ENCODE measurements at regions not wholly inside any gene's neighbourhood (a gene's known extent, or its start where the extent isn't known, plus 50 kb on each side); places are given as distances from the start of the nearest gene placed in this dataset.
"Not testable (repeated sequence)": the region's sequence is repeated elsewhere in the genome, so short reads cannot be mapped to it uniquely, and the experiment has no call there.

DNA sequence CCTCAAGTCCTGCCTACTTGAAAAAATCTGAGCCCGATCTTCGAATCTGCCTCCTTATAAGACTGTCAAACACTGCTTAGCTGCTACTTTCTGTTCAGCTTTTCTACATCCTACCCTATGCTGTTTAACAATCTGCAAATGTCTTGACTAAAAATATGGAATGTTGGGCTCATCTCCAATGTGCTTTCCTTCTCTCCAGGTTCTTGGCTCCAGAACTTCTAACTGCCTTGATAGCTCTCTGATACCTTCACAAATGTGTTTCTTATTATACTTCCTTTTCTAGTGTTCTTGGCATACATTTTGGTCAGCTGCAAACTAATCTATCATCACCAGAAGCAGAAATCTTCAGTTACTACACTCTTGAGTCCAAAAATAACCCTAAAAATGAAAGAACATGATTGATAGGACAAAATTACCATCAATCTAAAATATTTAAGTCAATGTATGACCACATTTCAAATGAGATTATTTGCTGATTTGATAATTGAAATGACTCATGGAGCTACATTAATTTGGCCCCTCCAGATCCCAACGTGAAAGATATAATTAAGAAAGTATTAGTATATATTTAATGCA is 372.3 kb upstream of the MON1B start:
- no peak for DNase-seq

DNA sequence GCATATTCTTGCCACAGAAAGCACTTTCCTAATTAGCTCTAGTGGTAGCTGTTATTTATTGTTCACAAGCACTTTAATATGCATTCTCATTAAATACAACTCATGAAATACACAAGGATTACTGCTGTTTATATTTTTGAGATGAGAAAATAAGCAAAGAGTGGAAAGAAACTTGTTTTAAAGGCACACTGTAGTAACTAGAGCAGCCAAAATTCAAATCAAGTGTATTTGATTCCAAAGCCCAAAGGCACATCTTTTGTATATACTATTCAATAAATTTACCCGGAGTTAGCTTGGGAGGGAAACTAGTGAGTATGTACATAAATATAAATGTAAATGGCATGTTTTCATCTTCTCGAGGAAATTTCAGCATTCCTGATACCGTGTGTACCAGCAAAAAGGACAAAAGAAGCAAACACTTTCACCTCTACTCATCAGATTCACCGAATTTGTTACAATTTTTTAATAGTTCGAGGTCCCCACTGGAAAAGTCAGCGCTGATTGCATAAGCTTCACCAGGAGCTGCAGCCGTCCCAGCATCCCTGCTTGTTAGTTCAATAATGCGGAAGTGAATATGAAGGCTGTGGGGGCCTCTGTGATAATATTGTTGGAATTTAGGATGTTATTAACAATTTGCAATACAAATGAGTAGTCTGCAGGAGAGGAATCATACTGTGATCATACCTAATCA is 371.6 kb upstream of the MON1B start:
- no peak for DNase-seq

DNA sequence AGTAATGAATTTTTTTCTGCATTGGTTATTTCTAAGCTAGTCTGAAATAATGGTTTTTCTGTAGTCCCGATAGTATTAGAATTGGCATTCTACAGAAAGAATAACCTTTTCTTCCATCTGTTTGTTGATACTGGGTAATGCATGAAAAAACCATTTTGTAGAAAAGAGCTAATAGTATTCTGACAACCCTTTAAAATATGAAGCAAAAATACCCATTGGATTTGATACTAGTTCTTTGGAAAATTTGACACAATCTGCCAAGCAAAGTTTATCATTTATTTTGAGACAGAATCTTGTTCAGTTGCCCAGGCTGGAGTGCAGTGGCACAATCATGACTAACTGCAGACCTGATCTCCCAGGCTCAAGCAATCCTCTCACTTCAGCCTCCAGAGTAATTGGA is 366.8 kb upstream of the MON1B start:
- no peak for DNase-seq

DNA sequence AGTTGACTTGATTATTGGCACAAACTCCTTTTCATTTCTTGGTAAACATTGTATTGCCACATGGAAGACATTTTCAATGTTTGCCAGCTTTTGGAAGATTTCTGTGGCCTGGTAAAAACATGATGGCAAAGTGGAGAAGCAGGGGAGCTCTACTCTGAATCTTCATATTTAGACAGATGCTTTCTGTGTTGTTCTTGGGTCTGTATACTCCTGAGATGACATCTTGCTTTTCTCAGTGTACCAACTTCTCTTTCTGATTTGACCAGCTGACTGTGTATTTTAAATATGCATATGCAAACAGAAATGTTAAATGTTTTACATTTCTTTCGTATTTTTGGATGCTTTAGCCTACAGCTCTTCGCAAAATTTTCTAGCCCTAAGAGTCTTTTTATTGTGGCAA is 366.2 kb upstream of the MON1B start:
- DNase-seq = no peak

DNA sequence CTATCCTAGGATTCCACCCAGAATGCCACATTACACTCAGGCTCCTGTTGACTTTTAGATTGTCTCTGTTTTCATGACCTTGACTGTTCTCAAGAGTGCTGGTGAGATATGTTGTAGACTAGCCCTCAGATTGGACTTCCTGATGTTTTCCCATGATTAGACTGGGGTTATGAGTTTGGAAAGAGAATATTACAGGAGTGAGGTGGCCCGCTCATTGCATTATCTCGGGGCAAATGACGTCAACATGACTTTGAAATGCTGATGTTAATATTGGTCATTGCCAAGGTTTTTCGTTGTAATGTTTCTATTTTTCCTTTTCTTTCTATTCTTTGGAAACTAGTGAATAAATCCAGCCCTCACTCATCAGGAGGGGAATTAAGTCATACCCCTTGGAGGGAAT is 355.7 kb upstream of the MON1B start:
- DNase-seq = no peak

DNA sequence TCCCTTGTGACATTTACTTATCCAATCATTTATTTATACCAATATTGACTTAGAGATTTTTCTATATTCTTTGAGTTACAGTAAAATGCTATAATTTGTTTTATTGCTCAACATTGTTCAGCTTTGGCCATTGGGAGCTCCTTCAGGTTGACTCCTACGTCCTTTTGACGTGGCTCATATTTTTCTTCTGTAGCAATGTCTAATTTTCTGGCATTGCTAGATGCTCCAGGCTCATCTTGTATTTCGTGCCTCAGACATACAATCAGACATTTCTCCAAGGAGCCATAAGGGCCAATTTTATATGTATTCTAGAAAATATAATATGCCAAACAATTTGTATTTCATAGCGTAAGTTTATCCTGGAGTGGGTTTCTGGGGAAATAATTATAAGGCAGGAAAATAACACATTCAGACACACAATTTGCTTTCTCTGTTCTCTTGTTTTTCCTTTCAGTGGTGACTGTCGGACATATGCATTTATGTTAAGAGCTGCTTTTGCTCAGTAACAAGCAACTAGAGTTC is 355.1 kb upstream of the MON1B start:
- no peak for DNase-seq

DNA sequence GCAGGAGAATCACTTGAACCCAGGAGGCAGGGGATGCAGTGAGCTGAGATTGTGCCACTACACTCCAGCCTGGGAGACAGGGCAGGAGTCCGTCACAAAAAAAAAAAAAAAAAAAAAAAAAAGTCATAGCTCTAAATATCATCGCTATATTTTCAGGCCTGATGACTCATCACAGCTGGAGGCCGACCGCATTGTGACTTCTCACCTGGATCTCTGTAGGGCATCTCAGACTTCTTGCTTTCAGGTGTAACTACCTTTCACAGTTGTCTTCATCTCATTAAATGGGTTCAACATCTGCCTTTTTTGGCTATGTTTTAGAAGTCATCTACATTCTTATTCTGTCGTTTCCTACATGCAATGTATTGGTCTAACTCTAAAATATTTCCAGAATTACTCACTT is 353.1 kb upstream of the MON1B start:
- no peak for DNase-seq

DNA sequence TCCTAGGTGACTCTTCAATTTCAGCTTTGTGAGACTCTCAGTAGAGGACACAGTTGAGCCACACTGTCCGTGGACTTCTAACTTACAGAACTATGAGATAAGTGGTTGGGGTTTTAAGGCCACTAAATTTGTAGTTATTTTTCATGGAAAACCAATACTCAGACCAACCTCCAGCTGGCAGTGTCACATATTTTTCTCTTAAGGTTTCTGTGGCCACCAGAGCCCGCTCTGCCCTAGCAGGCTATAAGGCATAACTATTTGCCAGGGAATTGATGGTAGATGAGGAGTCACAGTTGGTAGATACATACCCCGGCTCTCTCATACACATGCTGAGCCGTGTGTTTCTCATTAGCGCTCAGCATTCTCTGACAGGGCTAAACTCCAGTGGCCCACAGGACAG is 336.8 kb upstream of the MON1B start:
- DNase-seq = no peak

DNA sequence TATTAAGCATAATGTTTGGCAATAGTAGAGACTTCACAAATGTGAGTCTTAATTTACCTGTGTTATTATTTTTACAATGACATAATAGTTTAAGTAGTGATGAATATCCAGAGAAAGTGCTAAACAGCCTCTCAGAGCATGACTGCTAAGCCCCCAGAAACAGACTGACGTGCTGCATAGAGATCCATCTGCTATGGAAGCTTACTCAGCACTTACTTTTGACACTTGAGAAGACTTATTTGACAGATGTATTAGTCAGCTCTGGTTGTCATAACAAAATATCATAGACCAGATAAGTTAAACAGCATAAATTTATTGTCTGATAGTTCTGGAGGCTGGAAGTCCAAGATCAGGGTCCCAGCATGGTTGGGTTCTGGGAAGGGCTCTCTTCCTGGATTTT is 334.9 kb upstream of the MON1B start:
- no peak for DNase-seq

DNA sequence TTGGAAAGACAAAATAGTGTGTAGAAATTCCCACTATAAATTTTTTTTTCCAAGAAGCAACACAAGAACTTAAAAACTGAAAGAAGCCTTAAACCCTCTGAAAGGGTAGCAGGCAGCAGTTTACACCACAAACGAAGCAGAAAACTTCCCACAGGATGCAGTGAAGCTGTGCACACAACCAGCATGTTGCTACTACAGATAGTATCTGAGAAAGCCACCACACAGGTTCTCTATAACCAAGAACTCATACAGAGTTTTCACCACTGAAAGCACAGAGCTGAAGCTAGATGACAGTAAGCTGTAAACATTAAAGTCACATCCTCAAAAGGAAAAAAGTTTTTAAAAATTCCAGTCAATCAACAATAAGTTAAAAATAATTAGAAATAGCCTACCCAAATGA is 333.6 kb upstream of the MON1B start:
- no peak for DNase-seq

DNA sequence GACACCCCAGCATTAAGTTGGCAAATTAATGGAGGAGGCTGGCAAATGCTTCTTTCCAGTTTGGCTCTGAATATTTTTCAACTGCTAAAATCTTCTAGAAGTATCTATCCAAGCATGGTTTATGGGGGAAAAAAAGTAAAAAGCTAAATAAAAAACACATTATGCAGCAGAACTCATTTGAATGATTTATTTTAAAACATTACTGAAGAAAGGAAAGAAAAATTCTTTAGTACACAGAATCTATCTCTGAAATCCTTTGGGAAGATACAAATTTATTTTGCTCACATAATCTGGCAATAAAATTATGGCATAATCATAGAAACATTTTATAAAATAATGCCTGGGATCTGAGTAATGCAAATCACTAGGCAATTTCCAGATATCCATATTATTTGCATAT is 328.1 kb upstream of the MON1B start:
- DNase-seq = no peak

DNA sequence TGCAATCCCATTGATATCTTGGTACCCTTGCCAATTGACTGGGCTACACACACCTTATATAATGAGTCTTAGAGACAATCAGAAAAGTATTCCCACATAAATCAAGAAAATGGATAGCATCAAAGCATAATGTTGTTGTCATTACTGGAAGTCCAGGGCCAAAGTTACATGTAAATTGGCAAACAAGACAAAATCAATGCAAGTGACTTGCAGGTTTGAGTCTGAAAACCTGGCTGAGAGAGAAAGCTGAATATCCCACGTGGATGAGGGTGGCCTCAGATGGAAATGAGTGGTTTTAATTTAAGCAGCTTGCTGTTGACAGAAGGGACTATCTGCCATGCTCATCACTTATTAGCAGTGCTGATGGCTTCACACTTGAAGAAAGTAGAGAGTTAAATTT is 324.0 kb upstream of the MON1B start:
- DNase-seq = no peak

DNA sequence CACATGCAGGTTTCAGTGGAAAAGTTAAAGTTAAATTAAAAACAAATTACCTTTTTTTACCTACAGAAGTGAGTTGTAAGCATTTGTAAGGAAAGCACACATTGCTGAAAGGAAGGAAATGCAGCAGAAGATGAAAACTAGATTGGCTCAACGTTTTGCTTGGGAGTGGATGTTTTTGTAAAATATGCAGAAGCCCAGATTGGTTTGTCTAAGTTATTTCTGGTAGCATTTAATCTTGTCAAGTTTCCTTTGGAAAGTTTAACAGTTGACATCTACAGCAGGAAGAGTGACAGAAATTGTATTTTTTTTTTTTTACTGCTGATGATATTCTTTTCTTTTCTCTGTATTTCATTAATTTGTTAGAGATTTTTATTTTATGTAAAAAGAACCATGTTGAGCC is 315.1 kb upstream of the MON1B start:
- no peak for DNase-seq

DNA sequence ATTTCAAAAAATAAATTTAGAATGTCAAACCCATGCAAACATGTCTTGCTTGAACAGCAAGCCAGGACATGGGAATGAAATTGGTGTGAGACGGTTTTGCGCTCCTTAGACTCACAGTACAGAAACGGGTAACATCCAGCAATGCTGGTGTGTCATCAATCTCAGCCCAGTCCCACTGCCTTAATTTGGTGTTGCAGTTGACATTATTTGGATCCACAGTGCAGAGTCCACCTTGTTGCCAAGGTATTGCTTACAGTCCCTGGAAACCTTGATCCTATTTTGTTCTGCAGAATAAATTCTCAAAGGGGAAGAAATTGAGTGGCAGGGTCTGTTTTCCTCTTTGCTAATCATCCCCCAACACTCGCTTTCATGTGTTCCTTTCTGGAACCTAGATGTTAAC is 311.6 kb upstream of the MON1B start:
- no peak for DNase-seq

DNA sequence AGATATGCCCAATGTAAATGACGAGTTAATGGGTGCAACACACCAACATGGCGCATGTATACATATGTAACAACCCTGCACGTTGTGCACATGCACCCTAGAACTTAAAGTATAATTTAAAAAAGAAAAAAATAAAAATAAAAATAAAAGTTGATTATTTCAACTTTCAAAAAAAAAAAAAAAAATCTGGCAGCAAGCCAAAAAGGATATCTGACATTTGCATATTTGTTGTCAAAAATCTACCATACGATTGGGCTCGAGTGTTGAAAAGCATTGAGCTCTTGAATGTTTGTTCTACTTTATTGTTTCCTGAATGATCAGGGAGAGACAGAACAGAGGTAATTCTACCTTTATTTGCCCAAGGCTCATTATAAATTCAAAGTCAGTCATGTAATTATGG is 310.5 kb upstream of the MON1B start:
- DNase-seq = not testable (repeated sequence)

DNA sequence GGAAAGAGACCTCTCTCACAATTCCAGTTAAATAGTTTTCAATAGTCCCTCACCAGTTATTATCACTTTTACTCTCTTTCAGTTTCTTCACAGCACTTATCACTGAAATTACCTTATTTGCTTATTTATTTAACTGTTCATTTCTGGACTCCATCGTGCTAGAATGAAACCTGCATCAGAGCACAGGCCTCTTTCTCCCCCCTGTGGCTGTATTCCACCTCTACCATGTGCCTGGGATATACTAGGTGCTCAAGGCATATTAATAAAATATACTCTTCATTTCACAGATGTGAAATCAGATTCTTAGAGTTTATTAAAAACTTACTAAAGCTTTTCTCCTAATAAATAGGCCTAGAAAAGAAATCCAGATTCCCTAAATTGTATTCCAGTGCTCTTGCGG is 308.9 kb upstream of the MON1B start:
- no peak for DNase-seq

DNA sequence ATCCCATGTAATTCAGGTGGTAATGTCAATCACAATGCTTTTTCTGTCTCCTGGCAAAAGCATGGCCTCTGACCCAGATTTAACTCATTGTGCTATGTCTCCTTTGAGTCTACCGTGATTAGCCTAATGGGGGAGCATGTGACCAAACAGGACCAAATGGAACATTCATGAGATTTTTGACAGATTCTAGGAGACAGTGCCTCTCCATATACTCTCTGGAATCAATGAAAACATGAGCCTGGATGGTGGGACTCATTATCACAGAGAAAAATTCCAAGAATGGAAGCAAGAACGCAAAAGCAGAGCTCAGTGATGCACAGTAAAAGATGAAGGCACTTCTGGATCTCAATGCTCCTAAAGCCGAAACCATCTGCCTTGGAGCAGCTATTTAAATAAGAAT is 307.9 kb upstream of the MON1B start:
- no peak for DNase-seq

DNA sequence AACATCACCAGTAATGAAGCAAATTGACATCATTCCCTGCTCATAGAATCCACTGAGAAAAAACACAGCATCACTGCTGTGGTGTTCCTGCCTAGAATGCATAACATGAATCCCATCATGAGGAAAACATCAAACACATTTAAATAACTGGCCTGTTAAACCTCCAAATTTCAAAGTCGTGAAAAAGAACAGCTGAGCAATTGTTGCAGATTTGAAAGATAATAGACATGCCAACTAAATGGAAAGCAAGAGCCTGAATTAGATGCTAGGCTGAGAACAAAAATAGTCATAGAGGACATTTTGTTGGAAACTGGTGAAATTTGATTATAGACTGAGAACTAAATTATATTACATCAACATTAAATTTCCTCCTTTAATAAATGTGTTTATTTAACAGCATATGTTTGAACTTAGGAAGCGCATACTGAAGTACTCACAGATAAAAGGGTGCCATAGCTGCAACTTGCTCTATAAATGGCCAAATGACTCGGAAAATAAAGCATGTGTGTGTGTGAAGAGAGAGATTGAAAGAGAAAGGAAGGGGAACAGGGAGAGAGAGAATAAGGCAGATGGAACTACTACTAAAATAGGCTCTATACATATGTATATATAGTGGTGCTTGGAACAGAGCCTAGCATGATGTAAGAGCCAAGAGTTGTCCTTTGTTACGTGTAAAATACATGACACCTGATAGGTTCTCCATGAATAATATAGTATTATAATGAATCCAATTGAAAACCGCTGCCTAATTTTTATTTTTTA is 305.0 kb upstream of the MON1B start:
- no peak for DNase-seq

DNA sequence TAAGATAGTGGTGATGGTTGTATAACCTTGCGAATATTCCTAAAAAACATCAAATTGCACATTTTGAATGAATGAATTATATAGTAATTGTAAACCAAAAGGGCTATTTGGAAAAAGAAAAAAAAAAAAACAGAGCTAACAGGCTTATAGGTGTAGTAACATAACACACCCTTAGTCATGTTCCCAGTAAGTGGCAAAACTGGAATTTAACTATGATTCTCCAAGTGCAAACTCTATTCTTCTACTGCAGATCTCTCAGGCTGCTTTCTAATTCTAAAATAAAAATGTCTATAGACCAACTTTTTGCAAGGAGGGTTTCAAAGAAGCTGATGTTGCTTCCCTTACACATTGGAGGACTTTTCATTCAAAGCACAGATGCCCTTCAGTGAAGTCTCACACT is 293.2 kb upstream of the MON1B start:
- DNase-seq = no peak

DNA sequence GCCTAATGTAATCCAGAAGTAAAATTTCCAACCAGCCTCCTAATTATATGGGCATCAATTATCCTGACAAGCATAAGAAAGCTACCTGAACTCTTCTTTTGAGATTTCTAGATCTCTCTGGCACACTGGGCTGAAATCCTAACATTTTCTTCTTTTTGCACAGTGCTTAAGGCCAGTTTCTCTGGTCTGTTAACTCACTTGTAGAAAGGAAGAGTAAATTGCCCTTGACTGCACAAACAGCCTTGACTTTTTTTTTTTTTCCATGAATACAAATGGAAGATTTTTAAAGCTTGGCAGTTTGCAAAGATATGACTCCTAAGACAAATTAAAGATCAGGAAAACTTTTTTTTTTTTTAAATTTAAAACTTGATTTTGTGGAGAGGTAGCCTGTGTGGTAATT is 291.2 kb upstream of the MON1B start:
- DNase-seq = no peak

DNA sequence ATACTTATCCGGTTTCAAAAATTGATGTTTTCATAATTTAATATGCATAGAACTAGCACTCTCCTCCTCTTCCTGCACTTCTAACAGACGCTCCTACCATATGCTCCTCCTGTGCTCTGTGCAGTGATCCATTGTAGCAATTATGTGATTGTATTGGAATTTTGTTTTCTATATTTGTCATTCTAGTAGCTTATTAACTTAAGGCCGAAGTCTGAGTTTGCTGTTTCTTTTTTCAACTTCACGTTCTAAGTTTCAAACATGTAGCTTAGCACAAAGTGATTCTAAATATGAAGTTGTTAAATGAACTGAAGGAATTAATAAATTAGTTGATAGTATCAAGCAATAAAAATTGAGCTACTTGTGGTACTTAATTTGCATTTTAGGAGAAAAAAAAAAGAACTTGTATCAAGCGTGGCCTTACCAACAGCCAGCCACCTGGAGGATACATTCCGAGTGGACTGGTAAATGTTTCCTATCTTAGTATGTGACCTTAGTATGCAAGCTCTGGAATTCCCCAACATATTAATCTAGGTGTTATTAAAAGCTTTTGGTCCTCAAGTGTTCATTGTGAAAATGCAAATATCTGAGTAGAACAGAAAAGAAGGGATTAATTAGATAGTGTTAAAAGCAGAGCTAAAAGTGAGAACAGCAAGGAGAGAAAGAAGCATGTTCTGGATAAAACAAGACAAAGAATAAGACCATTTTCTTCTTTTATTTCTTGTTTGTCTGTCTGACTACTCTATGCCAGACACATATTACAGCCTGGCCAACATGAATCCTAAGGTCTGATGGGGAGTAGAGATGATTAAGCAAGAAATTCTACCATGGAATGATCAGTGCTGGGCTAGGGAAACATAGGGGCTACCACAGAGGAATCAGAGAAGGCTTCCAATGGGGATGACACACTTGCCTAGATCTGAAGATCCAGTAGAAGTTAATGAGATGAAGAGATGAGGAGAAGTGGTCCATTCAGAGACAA is 290.4 kb upstream of the MON1B start:
- no peak for DNase-seq

DNA sequence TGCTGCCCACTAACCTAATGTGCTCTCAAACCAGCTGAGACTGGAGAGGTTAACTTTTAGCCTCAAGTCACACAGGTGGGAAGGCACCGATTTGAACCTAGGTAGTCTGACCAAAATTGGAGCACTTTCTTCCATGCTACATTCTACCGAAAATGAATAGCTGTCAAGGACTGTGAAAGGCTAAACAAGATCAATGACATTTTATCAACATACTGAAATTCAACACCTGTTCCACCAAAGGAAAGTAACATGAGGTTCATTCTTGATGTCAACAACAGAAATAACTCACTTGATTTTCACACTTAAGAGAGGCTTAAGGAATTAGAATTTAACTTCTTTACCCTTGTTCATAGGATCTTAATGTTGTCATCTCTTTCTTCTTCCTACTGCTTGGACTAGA is 284.4 kb upstream of the MON1B start:
- DNase-seq = no peak

DNA sequence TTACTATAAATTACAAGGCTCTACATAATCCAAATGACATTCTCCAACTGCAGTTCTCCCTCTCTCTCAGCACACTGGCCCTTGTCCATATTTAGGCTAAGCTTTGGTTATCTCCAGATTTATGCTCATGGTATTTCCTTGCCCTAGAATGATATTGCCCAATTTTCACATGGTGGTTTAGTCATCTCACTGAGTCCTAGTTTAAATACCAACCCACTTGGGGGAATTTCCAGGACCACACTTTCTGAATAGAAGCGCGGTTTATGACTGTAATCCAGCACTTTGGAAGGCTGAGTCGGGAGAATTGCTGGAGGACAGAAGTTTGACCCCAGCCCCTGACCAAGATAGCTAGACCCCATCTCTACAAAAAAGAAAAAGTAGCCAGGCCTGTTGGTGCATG is 280.1 kb upstream of the MON1B start:
- no peak for DNase-seq
